ENCODE measurements at regions not wholly inside any gene's neighbourhood (a gene's known extent, or its start where the extent isn't known, plus 50 kb on each side); places are given as distances from the start of the nearest gene placed in this dataset.

- intact Hi-C loops (cut with micrococcal nuclease; ENCODE audit: unreplicated experiment): no loop called here
- H3K36me3 ChIP-seq (ENCODE audit: control insufficient read depth, insufficient read depth, low read length): no peaks in the 10 kb centered on the region
- Mint-ChIP-seq H3K36me3 (ENCODE audit: insufficient read depth, unreplicated experiment) (no peaks in the 10 kb centered on the region), H3K4me3 (ENCODE audit: unreplicated experiment) (no peak overlapping the region), H3K27me3 (ENCODE audit: insufficient read depth, unreplicated experiment) (no peaks in the 10 kb centered on the region), H3K9me3 (ENCODE audit: unreplicated experiment) (no peaks in the 10 kb centered on the region), H3K4me1 (ENCODE audit: low read depth, unreplicated experiment) (no peaks in the 10 kb centered on the region), H3K27ac (ENCODE audit: unreplicated experiment) (no peak overlapping the region)
- DNase-seq: no peak
- peaks cover 9% of the 10 kb centered on the region for H3K4me1 ChIP-seq
- H3K27me3 ChIP-seq (replicated peaks; ENCODE audit: control insufficient read depth, insufficient read depth, low read length): no peaks in the 10 kb centered on the region
- CTCF ChIA-PET: no interaction called here
- H3K9me3 ChIP-seq: no peaks in the 10 kb centered on the region
- TF ChIP-seq CTCF (IDR thresholded peaks at IDR 0.05; ENCODE audit: insufficient read depth in 1 of 2, low read depth in 1 of 2, low read length in 1 of 2, severe bottlenecking in 1 of 2, unreplicated experiment in 1 of 2): no peak
- no TSS peak for BruUV-seq (replicated peaks)
- no peak overlapping the region for H3K4me3 ChIP-seq (ENCODE audit: low read depth, low read length)
- POLR2A ChIA-PET: no interaction called here
These were observed 82.7 kb upstream of the VGLL3 start for GRCh38 chr3:87073496-87074145.

- H3K27me3 ChIP-seq (replicated peaks; ENCODE audit: control insufficient read depth, insufficient read depth, low read length): no peaks in the 10 kb centered on the region
- TF ChIP-seq CTCF (IDR thresholded peaks at IDR 0.05; ENCODE audit: insufficient read depth in 1 of 2, low read depth in 1 of 2, low read length in 1 of 2, severe bottlenecking in 1 of 2, unreplicated experiment in 1 of 2): no peak
- no peak overlapping the region for H3K27ac Mint-ChIP-seq (ENCODE audit: unreplicated experiment)
- H3K4me1 ChIP-seq: peaks cover 7% of the 10 kb centered on the region
- no peak for DNase-seq
- intact Hi-C loops (cut with micrococcal nuclease; ENCODE audit: unreplicated experiment): no loop called here
- no peaks in the 10 kb centered on the region for H3K9me3 ChIP-seq
- no peaks in the 10 kb centered on the region for H3K9me3 Mint-ChIP-seq (ENCODE audit: unreplicated experiment)
- no TSS peak for BruUV-seq (replicated peaks)
- H3K36me3 Mint-ChIP-seq (ENCODE audit: insufficient read depth, unreplicated experiment): no peaks in the 10 kb centered on the region
- H3K36me3 ChIP-seq (ENCODE audit: control insufficient read depth, insufficient read depth, low read length): no peaks in the 10 kb centered on the region
- no peak overlapping the region for H3K4me3 ChIP-seq (ENCODE audit: low read depth, low read length)
- ChIA-PET POLR2A (no interaction called here), CTCF (no interaction called here)
- no peak overlapping the region for H3K4me3 Mint-ChIP-seq (ENCODE audit: unreplicated experiment)
- H3K27me3 Mint-ChIP-seq (ENCODE audit: insufficient read depth, unreplicated experiment): no peaks in the 10 kb centered on the region
- H3K4me1 Mint-ChIP-seq (ENCODE audit: low read depth, unreplicated experiment): no peaks in the 10 kb centered on the region
These were observed 81.5 kb upstream of the VGLL3 start for GRCh38 chr3:87072446-87072845.

GRCh38 chr3:87069971-87070370, 79.0 kb upstream of the VGLL3 start:
- POLR2A ChIA-PET: no interaction called here
- no TSS peak for BruUV-seq (replicated peaks)
- Mint-ChIP-seq H3K9me3 (ENCODE audit: unreplicated experiment) (no peaks in the 10 kb centered on the region), H3K4me1 (ENCODE audit: low read depth, unreplicated experiment) (no peaks in the 10 kb centered on the region), H3K27ac (ENCODE audit: unreplicated experiment) (no peak overlapping the region), H3K36me3 (ENCODE audit: insufficient read depth, unreplicated experiment) (no peaks in the 10 kb centered on the region), H3K27me3 (ENCODE audit: insufficient read depth, unreplicated experiment) (no peaks in the 10 kb centered on the region), H3K4me3 (ENCODE audit: unreplicated experiment) (no peak overlapping the region)
- H3K27me3 ChIP-seq (replicated peaks; ENCODE audit: control insufficient read depth, insufficient read depth, low read length): no peaks in the 10 kb centered on the region
- H3K9me3 ChIP-seq: no peaks in the 10 kb centered on the region
- no peaks in the 10 kb centered on the region for H3K36me3 ChIP-seq (ENCODE audit: control insufficient read depth, insufficient read depth, low read length)
- H3K4me1 ChIP-seq: no peaks in the 10 kb centered on the region
- no peak for TF ChIP-seq CTCF (IDR thresholded peaks at IDR 0.05; ENCODE audit: insufficient read depth in 1 of 2, low read depth in 1 of 2, low read length in 1 of 2, severe bottlenecking in 1 of 2, unreplicated experiment in 1 of 2)
- H3K4me3 ChIP-seq (ENCODE audit: low read depth, low read length): no peak overlapping the region
- no peak for DNase-seq
- intact Hi-C loops (cut with micrococcal nuclease; ENCODE audit: unreplicated experiment): no loop called here
- CTCF ChIA-PET: no interaction called here

Data from Caco-2 (cell line).